COLO829 (cell line): ENCODE measurements at regions not wholly inside any gene's neighbourhood (a gene's known extent, or its start where the extent isn't known, plus 50 kb on each side); places are given as distances from the start of the nearest gene placed in this dataset.
"Not testable (repeated sequence)": the region's sequence is repeated elsewhere in the genome, so short reads cannot be mapped to it uniquely, and the experiment has no call there.

ENCODE experiments used
- DNase-seq: peaks from one replicate; pipeline ENCODE4 v3.0.0; 2012; ENCODE audit warnings: low spot score

DNA sequence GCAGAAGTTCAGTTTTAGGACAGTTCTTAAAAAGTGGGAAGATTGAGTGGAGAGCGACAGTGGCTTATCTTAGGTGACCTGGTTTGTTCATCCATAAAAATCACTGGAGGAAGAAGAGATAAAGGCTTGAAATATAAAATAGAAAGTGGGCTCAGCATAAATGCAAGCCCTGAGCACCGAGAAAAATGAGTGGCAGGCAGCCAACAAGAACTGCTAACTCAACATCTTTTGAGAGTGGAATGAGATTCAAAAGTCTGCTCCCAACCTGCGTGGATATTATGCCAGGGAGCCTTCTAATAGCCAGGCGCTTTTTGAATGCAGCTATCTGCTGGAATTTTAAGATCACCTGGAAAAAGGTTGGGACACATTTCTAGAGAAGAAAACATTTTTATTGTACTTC lies 666.5 kb downstream of the FLRT2 start:
- no peak for DNase-seq

DNA sequence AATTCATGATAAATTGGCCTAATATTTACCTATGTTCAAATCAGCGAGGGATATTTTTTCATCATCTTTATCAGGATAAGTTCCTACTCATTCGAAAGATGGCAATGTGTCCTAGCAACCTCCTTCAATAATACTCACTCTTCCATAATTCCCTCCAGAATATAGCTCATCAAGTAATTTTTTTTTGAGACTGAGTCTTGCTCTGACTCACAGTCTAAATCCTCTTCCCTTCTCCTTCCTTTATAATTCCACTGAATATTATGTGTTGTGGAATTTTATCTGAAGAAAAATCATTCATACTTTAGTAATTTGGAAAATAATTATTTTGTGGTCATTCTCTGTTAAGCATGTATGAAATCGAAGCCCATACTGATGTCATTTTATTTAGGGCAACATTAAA lies 663.8 kb downstream of the FLRT2 start:
- no peak for DNase-seq

DNA sequence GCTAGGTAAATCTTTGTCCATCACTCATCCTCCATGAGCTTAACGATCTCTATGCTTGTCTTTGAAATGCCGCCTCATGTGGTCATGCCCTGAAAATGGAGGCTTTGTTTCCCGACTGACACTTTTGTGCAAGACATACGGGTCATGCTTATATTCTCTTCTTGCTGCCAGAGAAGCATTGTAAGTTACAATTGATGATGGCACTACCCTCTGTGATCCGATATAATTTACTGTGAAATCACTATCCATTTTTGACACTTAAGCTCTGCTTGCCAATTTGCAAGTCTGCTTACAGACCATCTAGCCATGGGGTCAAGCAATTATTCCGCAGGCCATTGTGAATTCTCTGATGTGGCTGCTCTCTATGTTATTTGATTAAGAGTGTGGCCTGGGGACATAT lies 650.0 kb downstream of the FLRT2 start:
- DNase-seq = no peak

DNA sequence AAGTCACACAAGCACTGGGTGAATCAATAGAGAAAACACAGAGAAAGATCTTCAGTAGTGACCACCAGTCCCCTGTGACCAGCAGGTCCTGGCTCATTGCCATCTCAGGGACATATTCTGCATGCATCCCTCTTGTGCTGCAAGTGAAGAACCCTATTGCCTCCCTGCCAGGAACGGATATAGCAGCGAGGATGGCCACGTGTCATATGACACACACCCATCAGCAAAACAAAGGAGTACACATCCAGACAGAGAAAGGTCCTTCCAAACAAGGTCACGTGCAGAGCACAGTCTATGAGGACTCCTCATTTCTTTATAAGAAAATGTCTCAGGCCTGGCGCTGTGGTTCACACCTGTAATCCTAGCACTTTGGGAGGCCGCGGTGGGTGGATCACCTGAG lies 638.4 kb downstream of the FLRT2 start:
- peak; percentile 59 for DNase-seq

DNA sequence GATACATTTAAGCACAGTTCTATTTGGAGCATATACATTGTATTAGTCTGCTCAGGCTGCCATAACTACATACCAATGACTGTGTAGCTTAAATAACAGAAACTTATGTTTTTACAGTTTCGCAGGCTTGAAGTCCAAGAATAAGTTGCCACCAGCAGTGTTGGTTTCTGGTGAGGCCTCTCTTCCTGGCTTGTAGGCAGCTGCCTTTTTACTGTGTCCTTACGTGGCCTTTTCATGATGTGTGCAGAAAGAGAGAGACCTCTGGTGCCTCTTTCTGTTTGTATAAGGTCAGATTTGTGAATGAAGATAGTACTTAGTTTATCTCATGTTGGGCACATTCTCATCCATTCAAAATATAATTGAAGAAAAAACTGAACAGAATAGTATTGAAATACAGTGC lies 636.6 kb downstream of the FLRT2 start:
- DNase-seq = no peak

DNA sequence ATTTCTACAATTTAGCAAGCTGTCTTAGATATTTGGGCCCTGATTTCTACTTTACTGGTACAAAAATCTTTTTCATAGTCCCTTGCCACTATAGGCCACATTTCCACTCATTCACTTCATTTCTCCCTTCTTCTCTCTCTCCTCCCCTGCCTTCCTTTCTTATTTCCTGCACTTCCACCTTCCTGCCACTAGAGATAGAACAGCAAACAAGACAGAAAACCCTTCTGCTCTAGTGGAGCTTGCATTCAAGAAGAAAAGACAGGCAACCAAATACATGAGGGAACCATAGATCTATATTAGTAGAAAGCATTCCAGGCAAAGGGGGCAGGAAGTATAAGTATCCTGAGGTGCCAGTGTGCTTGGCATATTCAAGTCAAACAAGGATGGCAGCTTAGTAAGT lies 623.5 kb downstream of the FLRT2 start:
- DNase-seq = no peak

DNA sequence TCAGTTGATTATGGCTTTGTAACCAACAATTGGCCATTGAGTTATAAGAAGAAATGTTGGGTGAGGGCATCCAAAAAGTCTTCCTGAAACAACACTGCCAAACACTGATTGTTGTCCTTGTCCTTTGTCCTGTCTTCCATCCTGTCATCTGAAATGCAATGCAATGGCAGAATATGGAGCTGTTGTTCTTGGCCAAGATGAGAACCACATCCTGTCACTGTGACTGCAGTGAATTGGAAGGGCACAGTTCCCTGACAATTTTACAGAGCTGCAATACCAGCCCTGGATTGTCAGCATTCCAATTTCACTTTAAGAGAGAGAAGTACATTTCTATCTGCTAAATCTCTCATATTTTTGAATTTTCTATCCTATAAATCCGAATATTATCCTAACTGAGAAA lies 613.3 kb downstream of the FLRT2 start:
- no peak for DNase-seq

DNA sequence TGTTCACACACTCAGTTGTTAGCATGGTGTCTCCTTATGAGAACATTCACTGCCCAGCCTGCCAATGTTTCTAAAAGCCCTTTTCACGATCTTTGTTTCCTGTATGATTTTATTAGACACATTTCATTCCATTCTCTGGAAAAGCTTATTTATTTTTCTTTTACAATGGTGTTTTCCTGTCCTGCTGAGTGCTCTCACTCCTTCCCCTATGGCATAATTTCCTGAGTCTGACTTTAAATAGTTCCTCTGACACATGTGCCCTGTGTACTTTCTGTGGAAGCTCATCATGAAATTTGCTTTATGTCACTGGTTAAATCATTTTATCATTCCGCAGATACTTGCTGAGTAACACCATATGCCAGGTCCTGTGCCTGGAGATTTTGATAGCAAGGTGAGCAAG lies 612.0 kb downstream of the FLRT2 start:
- no peak for DNase-seq

DNA sequence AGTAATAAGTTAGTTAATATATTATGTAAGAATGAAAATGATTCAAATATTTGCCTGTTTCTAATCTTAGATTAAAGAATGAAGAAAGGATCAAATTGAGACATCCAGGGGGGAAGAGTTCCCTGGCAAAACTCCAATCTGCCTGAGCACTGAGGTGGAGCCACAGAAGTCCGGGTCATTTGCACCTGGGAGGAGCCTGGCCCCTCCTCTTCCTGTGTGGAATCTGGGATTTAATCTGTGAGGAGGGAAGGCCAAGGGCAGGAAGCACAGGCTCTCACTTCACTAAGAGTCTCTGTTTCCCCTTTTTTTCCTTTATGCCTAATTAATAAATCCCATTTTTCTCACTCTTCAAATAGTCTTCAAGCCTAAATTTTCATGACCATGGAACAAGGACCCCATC lies 599.5 kb downstream of the FLRT2 start:
- no peak for DNase-seq

DNA sequence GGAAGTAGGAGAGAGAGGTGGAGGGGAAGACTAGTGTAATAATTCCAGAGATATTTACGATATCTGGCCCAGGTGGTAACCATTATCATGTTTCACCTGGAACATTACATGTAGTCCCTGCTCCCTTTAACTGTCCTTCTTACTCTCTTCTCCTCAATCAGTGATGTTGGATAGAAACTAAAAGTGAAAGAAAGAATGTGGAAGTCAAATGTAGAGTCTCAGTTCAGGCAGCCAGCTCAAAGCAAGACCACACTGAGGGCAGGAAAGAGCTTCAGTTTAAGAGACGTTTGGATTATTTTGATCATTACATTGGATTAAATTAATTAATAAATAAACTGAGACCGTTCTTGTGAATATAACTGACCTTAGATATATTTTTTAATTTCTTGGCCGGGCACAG lies 594.4 kb downstream of the FLRT2 start:
- DNase-seq = no peak

DNA sequence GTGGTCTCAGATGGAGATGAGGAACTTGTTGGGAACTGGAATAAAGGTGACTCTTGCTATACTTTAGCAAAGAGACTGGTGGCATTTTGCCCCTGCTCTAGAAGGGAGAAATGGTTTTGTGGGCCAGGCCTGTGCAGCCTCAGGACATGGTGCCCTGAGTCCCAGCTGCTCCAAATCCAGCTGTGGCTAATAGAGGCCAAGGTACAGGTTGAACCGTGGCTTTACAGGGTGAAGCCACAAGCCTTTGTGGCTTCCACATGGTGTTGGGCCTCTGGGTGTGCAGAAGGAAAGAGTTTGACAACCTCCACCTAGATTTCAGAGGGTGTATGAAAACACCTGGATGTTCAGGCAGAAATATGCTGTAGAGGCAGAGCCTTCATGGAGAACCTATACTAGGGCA lies 586.0 kb downstream of the FLRT2 start:
- DNase-seq = no peak

DNA sequence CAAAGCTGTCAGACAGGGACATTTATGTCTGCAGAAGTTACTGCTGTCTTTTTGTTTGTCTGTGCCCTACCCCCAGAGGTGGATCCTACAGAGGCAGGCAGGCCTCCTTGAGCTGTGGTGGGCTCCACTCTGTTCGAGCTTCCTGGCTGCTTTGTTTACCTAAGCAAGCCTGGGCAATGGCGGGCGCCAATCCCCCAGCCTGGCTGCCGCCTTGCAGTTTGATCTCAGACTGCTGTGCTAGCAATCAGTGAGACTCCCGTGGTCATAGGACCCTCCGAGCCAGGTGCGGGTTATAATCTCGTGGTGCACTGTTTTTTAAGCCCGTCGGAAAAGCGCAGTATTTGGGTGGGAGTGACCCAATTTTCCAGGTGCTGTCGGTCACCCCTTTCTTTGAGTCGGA lies 580.9 kb downstream of the FLRT2 start:
- not testable (repeated sequence) for DNase-seq

DNA sequence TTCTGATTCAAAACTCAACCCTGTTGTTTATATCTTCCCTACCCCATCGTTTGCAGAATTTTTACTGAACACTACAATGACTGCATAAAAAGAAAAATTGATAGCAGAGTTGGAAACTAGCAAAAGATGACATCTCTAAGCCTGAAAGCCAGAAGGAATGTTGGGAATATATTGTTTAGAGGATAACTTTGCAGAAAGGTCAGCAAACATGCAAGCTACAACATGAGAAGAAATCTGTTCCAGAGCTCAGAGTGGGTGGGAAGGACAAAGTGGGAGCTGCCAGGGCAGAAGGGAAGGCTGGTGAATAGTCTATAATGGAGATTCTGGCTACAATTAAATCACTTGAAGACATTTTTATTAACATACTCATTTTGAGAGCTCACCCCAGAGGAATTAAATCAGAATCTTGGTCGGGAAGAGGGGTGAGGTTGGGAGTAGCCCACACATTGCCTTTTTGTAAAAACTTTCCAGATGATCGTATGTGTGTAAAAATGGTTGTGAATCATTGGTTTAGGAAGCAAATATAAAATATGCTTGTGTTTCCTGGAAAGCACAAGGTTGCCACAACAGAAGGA lies 574.8 kb downstream of the FLRT2 start:
- DNase-seq = no peak

DNA sequence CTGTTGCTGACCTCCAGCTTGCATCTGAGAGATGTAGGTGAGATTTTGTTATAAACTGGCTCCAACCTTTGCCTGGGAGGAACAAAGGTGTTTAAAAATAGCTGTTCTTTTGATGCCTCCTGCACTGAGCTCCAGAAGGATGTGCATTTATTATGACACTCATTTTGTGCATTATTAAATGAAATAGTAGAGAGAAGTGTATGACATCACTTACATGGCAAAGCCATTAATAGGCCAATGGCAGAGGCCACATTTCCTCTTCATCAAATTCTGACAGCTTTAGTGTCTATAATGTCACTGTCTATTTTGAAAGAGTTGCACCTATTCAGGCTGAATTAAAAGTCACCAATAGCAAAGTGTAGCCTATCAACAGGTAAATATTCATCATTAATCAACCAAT lies 564.6 kb downstream of the FLRT2 start:
- DNase-seq = no peak

DNA sequence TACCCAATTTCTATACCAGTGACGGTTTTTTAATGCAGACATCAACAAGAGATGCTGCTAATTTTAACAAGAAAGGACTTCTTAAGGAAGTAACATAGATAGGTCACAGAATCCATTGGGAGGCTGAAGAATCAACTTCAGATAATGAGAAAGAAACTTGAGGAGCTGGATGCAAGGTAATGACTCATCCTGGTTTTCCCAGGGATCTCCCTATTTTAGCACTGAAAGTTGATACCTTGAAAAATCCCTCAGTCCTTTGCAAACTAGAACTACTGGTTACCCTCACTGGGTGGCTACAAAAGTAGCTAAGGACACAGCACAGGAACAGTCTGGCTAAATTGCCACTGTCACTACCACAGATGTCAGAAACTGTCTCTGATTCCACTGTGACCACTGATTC lies 561.9 kb downstream of the FLRT2 start:
- DNase-seq = no peak

DNA sequence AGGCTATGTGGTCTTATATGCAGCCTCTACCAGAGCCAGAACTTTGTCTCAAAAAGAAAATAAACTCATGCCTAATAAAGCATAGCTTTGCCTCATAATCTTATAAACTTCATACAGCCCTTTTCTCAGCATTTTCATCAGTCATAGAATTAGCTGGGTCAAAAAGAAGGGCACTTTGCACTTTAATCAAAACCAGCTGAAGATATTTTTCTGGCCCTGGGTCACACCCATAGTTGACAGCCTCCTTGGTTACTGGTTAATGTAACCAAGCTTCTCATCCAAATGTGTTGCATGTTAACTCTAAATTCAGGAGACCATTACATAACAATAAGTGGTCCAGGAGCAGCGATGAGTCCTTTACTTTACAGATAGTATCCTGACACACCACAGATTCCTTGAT lies 558.2 kb downstream of the FLRT2 start:
- DNase-seq = no peak

DNA sequence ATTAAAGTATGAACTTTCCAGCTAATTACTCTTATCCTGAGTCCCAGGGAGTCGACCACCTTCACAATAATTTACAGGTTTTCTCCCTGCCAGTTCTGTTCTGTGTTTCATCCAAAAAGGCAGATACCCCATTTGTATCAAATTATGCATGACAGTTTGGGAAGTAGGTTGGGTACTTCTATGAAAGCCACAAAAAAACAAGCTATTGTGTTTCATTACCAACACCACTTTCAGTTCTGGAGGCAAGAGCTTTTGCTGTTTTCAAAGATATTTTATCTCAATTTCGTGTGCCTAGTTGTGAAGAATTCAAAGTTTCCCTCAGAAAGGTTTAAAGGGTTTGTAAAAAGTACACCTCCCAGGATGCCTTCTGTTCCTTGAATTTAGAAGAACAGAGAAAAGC lies 557.4 kb downstream of the FLRT2 start:
- no peak for DNase-seq

DNA sequence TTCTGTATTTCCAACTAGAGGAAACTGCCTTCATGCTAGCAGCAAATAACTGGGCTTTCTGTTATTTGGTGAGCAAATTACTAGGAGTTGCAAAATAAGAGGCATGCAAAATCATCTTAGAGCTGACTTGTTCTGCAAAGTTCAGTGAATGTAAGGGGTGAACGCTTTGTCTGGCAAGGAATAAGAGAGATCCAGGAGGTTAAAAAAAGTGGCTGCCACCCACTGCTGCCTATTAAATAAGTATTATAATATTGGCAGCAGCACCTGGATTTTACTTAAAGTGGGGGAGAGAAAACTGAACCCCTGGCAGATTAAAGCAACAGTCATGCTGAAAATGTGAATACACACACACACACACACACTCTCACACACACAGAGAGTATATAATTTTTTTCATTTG lies 557.0 kb downstream of the FLRT2 start:
- DNase-seq = no peak

DNA sequence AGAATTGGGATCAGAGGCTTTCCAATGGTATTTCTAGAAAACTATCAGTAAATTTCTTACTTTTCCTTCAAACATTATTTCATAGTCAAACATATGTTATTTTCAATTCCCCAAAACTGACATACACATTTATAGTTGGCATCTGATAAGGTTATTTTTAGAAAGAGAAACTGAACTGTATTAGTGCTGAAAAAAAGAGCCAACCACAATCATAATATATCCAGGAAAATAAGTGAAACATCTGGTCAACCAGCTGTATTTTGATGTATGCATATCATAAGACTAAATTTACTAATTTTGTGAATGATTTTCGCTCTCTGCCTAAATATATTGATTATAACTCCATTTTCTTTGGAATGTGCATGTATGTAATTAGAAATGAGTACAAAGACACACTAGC lies 554.2 kb downstream of the FLRT2 start:
- no peak for DNase-seq

DNA sequence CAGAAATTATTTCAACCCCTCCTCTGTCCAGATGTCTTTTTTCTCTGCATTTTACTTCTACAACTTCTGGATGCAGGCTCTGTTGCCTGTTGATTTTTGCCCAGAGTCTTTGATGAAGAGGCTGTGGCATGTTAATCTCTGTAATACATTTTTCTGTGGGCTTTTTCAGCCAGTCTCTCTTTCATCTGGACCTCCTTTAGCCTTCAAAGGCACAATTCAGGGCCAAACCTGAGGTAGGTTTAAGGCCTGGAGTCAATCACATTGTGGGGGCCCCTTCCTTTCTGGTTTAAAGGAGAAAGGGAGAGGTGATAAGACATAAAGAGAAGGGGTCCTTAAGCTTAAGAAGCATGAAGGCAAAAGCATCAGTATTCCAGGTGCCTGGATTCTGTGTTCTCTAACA lies 553.7 kb downstream of the FLRT2 start:
- DNase-seq = no peak

DNA sequence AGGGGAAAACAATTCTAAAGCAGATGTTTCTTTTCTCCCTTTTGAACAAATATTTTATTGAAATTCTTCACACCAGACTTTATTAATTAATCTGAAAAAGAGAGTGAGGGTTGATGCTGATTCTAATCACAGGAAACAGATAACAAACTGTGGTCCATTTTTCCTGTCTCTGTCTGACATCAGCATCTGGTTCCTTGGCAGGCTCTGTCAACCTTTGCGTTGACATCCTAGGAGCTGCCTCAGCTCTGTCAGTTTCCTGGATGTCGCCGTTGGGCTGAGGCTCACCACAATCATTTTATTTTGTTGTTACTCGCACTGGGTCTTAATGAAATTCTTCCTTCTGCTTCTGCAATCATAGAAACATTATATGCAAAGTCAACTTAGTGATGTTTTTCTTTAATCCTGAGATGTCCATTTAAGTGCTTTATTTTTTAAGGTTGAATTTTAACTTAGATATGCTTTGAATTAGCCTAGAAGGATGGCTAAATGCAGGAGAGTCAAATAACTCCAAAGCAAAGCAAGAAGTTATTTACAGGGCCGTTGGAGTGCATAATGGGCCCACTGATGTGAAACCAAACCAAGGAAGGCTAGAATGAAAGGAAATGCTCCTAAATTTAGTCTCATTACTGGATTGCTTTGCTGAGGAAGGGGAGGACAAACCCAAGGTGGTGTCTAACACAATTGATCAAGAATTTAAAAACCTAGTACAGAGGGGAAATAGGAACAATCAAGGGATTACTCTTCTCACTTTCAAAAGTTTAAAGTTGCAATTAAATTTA lies 542.4 kb downstream of the FLRT2 start:
- no peak for DNase-seq

DNA sequence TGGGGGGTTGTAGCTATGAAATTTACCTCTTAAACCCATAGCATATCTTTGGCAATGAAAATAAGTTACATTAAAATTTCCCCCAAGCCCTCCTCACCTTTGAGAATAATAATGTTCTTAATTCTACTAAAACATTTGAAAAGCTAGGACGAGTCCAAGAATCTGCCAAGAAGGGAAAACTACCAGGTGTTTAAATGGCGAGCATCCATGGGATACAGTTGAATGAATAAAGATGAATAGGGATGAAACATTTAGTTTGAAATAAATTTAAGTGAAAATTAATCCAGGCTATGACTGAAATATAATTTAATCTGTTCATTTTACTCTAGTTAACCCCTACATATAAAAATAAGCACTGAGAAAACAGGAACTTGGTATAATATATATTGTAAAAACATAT lies 536.7 kb downstream of the FLRT2 start:
- no peak for DNase-seq

DNA sequence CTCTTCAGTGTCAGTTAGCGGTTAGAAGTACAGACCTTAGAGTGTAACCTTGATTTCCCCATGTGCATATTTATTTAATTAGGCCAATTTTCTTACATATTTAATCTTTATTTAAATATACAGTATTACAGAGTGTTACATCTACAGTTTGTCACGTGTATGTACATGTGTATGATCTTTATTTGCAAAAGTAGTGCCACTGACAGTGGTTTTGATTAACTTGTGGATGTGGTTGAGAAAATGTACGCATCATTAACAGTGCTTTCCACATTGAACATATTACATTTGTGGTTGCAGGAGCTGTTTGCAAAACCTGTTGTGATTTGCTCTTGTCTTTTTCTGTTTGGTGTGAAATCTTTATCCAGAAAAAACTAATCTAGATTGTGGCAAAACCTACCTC lies 535.5 kb downstream of the FLRT2 start:
- no peak for DNase-seq

DNA sequence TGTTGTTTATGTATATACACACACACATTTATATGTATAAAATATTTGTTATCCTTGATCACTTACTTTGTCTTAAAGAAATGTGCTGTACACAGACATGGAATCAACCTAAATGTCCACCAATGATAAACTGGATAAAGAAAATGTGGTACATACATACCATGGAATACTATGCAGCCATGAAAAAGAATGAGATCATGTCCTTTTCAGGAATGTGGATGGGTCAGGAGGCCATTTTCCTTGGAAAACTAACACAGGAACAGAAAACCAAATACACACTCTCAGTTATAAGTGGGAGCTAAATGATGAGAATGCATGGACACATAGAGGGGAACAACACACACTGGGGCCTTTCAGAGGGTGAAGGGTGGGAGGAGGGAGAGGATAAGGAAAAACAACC lies 534.7 kb downstream of the FLRT2 start:
- DNase-seq = not testable (repeated sequence)
